HS-27A (cell line): ENCODE measurements at regions not wholly inside any gene's neighbourhood (a gene's known extent, or its start where the extent isn't known, plus 50 kb on each side); places are given as distances from the start of the nearest gene placed in this dataset.

Experiments used
- DNase-seq: peaks from one replicate; pipeline ENCODE4 v3.0.0-alpha.2; 2012; ENCODE audit warnings: low read depth, missing footprints

GRCh38 chr14:99064262-99064954, 207.6 kb downstream of the BCL11B start:
- DNase-seq = no peak

GRCh38 chr14:99065551-99065950, 206.4 kb downstream of the BCL11B start:
- DNase-seq = no peak

GRCh38 chr14:99066378-99066777, 205.6 kb downstream of the BCL11B start:
- DNase-seq = no peak

- DNase-seq = no peak
These were observed 204.7 kb downstream of the BCL11B start for GRCh38 chr14:99067141-99067920.

DNA sequence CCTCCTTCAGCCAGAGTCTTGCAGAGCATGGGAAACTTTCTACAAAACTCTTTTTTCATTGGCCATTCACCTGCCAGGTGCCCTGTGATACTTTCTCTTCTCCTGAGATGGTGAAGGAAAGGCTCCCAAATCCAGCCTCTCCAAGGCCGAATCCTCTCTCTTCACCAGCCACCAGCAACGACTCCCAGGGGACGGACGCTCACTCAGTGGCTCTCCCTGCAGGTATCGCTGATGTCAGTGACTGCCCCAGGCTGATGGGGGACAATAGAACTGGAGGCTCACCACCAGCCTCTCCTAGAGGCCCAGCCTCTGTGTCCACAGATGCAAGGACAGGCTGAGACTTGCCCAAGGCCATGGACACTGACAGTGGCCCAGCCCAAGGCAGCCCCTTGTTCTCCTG, 204.1 kb downstream of the BCL11B start:
- DNase-seq = no peak

DNA sequence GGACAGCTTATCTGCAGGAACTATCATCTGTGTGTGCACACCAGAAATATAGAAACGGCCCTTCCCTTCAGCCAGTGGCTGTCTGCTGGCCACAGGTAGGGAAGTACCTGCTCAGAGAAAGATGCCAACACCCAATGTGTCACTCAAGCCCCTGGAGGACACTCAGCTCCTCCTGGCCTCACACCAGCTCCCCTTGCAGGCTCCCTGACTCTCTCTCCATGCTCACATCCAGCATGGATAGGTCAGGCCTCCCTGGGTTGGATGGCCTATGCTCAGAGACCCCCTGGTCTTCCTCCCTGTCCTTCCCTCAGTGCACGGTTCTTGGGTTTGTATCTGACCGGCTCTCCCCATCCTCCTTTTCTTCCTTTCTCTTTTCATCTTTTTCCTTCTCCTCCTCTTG, 202.1 kb downstream of the BCL11B start:
- DNase-seq = no peak

DNA sequence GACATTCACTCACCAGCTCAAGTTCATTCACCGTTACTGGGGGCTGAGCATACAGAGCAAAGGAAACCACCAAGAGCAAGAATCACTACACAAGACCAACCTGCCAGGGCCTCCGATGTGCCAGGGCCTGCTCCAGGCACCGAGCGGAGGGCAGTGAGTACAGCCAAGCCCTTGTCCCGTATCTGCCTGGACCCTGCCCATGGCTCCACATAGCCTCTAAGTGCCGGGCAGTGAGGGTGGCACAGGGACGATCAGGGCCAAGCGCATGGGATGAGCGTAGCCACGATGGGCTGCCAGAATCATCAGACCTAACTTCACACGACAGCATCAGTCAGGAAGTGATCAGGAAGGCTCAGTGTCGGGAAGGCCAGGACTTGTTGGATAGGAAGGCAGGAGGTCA, 199.6 kb downstream of the BCL11B start:
- no peak for DNase-seq

DNA sequence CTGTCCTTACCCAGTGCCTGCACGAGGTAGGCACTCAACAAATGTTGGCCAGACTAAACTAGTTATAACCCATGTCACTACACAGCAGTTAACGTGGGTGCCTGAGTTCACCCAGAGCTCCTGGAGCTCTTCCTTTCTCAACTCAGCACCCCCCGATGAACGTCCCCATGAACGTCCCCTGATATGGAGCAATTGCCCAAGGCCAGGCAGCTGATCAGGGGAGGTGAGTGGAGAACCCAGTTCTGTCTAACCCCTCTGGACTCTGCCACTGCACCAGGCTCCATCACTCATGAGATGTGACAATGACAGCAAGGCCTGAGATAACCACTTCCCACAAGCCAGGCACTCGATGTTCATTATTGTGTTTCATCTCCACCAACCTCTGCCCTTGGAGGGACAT, 199.0 kb downstream of the BCL11B start:
- DNase-seq = no peak

DNA sequence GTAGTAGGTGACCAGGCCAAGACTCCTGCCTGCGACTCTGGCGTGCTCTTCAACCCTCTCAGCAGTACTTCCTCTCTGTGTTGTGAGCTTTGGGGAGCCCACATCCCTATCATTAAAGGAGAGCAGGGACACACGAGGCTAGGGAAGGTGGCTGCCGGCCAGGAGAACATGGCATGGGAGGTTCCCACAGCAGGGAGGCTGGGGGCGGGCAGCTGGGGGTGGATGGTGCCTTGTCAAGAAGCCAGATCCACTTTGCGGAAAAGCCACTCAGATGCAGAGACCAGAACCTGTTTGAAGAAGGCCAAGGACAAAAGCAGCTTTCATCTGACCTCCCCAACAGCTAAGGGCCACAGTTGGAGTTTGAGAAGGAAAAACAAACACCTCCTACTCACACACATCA, 198.6 kb downstream of the BCL11B start:
- DNase-seq = no peak

DNA sequence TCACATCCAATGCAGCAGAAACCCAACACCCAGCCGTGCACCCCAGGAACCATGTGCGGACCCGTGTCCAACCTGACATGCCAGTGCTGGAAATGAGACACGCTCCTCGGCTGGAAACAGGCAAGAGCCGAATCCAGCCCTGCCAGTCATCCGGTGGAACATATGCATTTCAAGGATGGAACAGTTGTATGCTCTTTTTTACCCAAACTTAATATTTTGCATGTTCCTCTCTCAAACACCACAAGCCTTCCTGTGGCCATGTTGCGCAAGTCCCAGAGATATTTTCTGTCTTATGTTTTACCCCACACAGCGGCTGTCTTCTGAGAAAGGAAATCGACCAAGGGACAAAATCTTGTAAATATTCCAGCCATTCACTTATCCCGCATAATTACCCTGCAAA, 196.9 kb downstream of the BCL11B start:
- no peak for DNase-seq

DNA sequence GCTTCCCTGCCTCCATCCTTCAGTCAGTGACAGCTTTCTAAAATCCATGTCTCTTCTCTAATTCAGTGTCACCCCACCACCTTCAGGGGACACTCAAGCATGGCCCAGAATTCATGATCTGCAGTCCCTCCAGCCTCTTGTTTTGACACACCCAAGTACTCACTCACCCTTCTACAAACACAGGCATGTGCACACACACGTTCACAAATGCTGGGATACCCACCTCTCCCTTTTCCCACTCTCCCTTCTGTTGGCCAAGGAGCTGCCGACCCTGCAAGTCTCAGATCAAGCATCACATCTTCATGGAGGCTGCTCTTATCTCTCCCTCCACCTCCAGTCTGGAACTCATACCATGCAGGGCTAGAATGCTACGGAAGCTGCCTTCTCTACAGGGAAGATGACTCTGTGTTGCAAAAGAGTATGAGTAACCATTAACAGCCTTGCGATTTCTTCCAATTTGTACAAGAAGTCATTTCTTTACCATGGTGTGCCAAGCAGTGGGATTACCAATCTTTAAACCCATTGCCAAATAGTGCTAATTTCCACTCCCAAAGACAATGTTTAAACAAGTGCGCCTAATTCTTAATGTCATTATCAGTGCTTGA, 196.1 kb downstream of the BCL11B start:
- DNase-seq = no peak

DNA sequence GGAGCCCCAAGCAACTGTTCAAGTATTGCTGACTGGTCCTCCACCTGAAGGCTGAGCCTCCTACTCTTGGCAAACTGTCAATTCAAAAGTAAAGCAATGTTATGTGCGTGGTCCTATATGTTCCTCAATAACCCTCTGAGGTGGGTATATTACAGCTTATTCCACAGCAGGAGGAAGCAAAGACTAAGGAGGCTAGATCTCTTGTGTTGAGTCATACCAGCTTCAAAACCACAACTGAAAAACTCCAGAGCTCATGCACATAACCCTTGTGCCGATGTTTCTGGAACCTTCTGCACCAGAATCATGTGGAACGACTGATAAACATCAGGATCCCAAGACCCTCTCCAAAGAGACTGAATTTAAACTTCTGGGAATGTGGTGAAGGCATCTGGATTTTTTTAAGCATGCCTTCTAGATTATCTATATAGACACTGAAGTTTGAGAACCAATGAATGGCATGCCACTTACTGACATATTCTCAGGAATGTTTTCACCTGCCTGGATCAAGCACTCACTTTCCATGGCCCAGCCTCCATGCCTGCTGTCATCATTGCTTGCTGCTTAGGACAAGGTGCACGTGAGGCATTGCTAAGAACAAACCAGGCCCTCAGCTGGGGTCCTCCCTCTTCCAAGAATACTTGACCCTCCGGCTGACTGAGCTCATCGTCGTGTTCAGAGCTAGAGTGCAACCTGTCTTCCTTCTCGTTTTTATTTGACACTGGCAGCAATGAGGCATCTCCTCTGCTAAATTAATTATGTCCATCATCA, 194.7 kb downstream of the BCL11B start:
- no peak for DNase-seq

DNA sequence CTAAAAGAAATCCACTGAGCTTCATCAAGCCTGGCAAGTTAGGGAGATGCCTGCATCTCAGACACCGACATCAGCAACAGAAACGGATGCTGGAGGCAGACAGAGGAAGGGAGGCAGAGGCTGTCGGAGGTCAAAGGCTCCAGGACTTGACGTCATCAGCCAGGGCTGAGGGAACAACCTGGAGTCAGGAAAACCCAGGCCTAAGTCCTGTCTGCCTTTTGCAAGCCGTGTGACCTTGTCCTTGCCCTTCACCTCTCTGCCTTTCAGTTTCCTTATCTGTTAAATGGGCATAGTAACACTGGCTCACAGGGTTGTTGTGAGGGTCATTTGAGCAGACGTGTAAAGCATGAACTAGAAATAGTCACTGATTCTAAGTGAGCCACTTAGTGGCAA, 194.2 kb downstream of the BCL11B start:
- DNase-seq = no peak

- no peak for DNase-seq
These were observed 193.6 kb downstream of the BCL11B start for GRCh38 chr14:99078426-99078825.

DNA sequence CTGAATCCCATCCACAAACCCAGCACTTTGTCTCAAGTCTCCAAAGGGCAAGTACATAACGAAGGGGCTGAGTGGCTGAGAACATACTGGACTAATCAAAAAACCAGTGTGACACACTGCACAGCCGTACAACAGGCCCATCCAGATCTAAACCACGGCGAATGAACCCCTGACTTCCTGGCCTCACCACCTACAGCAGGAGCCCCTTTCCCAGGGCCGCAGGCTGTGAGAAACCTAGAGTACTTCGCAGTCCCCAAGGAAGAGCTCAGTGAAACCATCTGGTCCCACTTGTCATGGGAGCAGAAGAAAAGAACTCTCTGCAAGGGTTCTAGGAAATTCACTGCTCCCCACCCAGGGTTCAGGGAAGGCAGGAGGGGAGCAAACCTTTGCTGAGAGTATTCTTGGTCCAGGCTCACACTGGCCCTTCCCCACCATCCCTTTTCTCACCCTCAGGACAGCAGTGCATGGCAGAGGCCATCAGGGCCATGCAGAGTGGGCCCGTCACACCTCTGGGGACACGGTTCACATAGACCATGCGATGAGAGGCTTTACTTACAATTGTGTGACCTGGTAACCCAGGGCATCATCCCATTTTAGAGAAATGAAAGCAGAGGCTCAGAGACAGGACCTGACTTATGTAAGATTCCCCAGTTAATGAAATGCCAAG, 192.8 kb downstream of the BCL11B start:
- DNase-seq = no peak

DNA sequence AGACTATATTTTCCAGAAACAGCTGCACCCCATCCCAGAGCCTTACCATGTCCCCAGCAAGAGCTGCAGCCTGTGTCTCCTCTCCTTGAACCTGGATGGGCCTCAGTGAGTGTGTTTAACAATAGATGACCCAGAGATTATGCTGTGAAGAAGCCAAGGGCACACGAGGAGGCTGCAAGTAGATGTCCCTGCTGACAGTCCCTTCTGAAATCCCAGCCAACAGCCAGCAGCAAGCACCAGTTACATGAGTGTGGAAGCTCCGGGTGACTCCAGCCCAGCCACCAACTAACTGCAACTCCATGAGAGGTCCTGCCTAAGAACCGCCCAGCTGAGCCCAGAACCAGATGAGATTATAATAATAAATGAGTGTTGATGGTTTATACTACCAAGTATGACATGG, 191.7 kb downstream of the BCL11B start:
- no peak for DNase-seq

DNA sequence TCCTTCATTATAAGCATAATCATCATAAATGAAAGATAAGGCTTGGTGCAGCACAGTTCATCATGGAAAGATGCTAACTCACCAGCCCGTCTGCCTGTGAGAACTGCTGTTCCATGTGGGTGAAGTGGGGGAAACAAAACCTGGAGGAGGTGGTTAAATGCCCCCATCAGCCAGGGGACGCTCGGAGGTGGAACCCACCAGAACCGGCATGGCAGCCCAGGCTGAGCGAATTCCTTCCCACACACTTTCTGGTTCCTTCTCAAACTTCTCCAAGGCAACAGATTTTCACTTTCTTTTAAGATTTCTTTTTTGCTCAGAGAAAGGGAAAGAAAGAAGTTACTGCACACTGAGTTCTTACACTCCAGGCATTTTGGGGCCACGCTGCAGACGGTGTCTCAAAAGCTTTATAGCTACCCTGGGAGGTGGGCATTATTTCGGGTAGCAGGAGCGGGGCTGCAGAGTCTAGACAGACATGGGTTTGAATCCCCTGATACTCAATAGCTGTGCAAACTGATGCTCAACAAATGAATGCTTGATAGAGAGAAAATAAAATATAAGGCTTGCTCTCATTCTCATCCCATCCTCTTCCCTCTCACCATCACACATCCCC, 190.7 kb downstream of the BCL11B start:
- no peak for DNase-seq

- no peak for DNase-seq
These were observed 190.1 kb downstream of the BCL11B start for GRCh38 chr14:99081880-99082279.

GRCh38 chr14:99093532-99094517, 178.2 kb downstream of the BCL11B start:
- DNase-seq = no peak

GRCh38 chr14:99094901-99095300, 177.1 kb downstream of the BCL11B start:
- no peak for DNase-seq
